ENCODE measurements at regions not wholly inside any gene's neighbourhood (a gene's known extent, or its start where the extent isn't known, plus 50 kb on each side); places are given as distances from the start of the nearest gene placed in this dataset.

DNA sequence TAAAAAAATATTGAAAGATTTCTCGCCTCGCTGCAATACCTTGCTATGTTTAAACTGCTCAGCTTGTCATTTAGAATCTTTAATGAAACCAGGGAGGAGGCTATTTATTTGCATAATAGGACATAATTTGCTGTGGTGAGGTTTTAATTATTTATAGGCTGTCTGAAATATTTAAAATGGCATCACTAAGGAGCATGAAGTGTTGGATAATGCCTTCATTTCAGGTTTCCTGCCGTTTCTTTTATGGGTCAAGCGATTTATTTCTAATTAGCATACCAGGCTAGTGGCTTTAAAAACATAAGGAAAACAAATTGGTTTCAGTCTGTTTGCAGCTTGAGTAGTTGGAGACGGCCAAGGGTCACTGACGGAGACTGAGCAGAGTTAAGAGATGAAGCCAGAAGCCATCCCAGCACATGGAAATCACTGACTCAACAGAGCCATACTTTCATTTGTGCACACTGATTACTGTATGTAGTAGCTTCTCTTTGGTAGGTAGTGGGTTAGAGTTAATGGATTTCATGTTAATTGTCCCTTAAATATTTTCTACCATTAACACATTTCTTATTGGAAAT, 1962.4 kb upstream of the TENM3 start:
- WGBS, 2 donors, result 51 to 57% methylated on average over 6 of the region's 6 CpGs
- H3K27ac ChIP-seq, result no peak overlapping the region
- no peaks in the 10 kb centered on the region for H3K4me1 ChIP-seq
- no peaks in the 10 kb centered on the region for H3K27me3 ChIP-seq
- no peak for TF ChIP-seq POLR2A (IDR thresholded peaks at IDR 0.05)
- TF ChIP-seq, protein P1, sequence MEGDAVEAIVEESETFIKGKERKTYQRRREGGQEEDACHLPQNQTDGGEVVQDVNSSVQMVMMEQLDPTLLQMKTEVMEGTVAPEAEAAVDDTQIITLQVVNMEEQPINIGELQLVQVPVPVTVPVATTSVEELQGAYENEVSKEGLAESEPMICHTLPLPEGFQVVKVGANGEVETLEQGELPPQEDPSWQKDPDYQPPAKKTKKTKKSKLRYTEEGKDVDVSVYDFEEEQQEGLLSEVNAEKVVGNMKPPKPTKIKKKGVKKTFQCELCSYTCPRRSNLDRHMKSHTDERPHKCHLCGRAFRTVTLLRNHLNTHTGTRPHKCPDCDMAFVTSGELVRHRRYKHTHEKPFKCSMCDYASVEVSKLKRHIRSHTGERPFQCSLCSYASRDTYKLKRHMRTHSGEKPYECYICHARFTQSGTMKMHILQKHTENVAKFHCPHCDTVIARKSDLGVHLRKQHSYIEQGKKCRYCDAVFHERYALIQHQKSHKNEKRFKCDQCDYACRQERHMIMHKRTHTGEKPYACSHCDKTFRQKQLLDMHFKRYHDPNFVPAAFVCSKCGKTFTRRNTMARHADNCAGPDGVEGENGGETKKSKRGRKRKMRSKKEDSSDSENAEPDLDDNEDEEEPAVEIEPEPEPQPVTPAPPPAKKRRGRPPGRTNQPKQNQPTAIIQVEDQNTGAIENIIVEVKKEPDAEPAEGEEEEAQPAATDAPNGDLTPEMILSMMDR (IDR thresholded peaks at IDR 0.05), result no peak
- H3K4me3 ChIP-seq (replicated peaks in 1 of 3), result no peak overlapping the region
- intact Hi-C loops (cut with DNase I), result no loop called here
- H3K36me3 ChIP-seq, result no peaks in the 10 kb centered on the region
- no peak for DNase-seq
- no peaks in the 10 kb centered on the region for H3K9me3 ChIP-seq

DNA sequence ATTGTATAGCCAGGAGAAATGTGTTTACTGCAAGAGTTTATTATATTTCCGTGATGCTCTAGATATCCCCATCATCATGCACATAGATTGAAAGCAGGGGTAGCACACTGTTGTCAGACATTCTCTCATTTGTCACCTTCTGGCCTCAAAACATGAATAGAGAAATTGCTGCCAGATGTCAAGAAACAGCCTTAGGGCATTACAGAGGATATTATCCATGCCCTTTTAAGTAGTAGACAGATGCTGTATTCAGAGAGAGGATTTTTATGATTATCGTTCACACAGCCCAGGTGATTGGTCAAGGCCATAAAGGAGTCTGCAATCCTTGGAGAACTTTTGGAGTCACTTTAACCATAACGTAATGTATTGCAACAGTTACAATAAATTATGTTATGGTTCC, 1961.5 kb upstream of the TENM3 start:
- Histone ChIP-seq H3K4me1 (no peaks in the 10 kb centered on the region), H3K4me3 (replicated peaks in 1 of 3) (no peak overlapping the region), H3K9me3 (no peaks in the 10 kb centered on the region), H3K27me3 (no peaks in the 10 kb centered on the region), H3K36me3 (no peaks in the 10 kb centered on the region), H3K27ac (no peak overlapping the region)
- intact Hi-C loops (cut with DNase I), result no loop called here
- DNase-seq, result no peak
- WGBS, 2 donors, result 66 to 68% methylated on average over 3 of the region's 3 CpGs
- TF ChIP-seq, protein P1 (IDR thresholded peaks at IDR 0.05), result no peak
- TF ChIP-seq POLR2A (IDR thresholded peaks at IDR 0.05), result no peak

DNA sequence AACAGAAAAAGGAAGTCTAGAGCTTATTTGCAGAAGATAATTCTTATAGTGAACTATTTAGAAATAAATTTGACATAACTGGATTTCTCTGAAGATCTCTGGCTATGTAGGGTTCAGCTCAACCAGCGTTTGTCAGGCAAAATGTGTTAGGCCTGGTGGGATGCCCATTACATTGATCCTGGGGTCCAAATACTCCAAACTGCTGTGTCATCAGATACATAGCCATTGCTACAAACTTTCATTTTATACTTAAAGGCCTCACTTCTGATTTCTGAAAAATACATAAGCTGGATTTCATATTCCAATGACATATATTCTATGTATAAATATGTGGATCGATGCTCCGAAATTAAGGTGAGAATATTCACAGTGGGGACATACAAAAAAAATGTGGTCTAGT, 1958.9 kb upstream of the TENM3 start:
- Histone ChIP-seq H3K4me3 (replicated peaks in 1 of 3) (no peak overlapping the region), H3K36me3 (no peaks in the 10 kb centered on the region), H3K27ac (no peak overlapping the region), H3K4me1 (no peaks in the 10 kb centered on the region), H3K9me3 (no peaks in the 10 kb centered on the region), H3K27me3 (no peaks in the 10 kb centered on the region)
- no peak for TF ChIP-seq POLR2A (IDR thresholded peaks at IDR 0.05)
- TF ChIP-seq, protein P1 (IDR thresholded peaks at IDR 0.05), result no peak
- intact Hi-C loops (cut with DNase I), result no loop called here
- DNase-seq, result no peak
- 90% methylated on average over 3 of the region's 3 CpGs for WGBS, 2 donors

DNA sequence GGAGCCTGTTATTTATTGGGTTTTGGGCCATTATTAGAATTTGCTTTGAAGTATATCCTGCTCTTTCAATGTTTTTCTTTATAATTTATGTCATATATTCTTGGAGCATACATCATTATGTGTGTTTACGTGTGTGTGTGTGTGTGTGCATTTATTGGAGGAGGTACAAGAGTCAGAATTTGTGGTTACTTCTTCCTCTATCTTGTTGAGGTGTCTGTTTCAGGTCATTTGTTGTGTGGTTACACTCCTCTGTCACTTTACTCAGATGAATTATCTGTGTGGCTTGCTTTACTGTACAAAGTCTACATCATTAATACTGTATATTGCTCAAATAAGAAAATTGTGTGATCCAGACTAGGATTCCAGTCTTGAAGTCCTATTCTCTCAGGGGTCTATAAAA, 1957.4 kb upstream of the TENM3 start:
- Histone ChIP-seq H3K9me3 (no peaks in the 10 kb centered on the region), H3K27ac (no peak overlapping the region), H3K4me1 (no peaks in the 10 kb centered on the region), H3K27me3 (no peaks in the 10 kb centered on the region), H3K36me3 (no peaks in the 10 kb centered on the region), H3K4me3 (replicated peaks in 1 of 3) (no peak overlapping the region)
- intact Hi-C loops (cut with DNase I), result no loop called here
- no peak for DNase-seq
- 83 to 94% methylated on average over 1 of the region's 1 CpG for WGBS, 2 donors
- TF ChIP-seq POLR2A (IDR thresholded peaks at IDR 0.05), result no peak
- TF ChIP-seq, protein P1 (IDR thresholded peaks at IDR 0.05), result no peak

DNA sequence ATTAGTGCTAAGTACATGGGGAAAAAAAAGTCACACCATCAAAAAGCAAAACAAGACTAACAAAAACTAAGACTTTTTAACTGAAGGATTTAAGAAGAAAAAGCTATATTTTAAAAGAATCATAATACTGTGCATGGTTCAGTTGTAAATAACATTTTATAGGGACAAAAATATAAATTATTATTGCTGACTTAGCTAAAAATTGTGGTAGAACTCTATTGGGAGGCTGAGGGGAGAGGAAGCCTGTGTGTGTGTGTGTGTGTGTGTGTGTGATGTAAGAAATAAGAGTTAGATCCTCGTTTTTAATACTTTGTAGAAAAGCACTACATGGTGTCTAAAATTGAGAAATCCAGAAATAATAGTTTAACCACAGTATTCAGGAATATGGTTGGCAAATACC, 1950.9 kb upstream of the TENM3 start:
- WGBS, 2 donors, result 40 to 44% methylated on average over 1 of the region's 1 CpG
- no peak overlapping the region for H3K4me3 ChIP-seq (replicated peaks in 1 of 3)
- no peak for DNase-seq
- TF ChIP-seq, protein P1 (IDR thresholded peaks at IDR 0.05), result no peak
- TF ChIP-seq POLR2A (IDR thresholded peaks at IDR 0.05), result no peak
- H3K27me3 ChIP-seq, result no peaks in the 10 kb centered on the region
- H3K36me3 ChIP-seq, result no peaks in the 10 kb centered on the region
- H3K27ac ChIP-seq, result no peak overlapping the region
- intact Hi-C loops (cut with DNase I), result no loop called here
- no peaks in the 10 kb centered on the region for H3K9me3 ChIP-seq
- H3K4me1 ChIP-seq, result no peaks in the 10 kb centered on the region
